ENCODE measurements at regions not wholly inside any gene's neighbourhood (a gene's known extent, or its start where the extent isn't known, plus 50 kb on each side); places are given as distances from the start of the nearest gene placed in this dataset.

DNA sequence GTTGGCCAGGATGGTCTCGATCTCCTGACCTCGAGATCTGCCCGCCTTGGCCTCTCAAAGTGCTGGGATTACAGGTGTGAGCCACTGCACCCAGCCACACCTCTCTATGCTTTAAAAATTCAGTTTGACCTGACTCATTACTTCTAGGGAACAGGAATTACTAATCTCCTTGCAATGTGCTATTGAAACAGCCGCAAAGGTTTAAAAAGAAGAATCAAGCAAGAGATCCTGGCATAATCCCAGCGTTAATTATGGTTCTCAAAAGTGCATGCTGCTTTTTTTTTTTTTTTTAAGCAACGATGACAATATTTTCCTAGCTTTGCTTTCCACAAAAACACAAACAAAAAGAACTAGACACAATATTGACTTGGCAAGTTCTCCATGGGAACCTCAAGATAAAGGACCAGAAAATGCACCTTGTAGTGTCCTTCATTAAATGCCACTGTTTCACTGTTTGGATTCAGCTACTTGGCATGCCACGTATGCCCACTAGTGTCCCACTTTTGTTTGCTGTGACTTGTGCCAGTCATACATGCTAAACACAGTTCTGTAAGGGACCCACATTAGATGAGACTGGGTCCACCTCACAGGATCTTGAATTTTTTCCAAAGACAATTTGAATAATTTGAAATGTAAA lies 112.6 kb upstream of the PPARGC1A start:
- Histone ChIP-seq H3K4me3 (ENCODE audit: low read length) (no peak overlapping the region), H3K27ac (ENCODE audit: low read length) (no peak overlapping the region), H3K36me3 (ENCODE audit: insufficient read depth, low read depth, low read length) (no peaks in the 10 kb centered on the region), H3K9ac (ENCODE audit: low read depth, low read length) (no peak overlapping the region), H3K27me3 (ENCODE audit: insufficient read depth, low read length) (no peaks in the 10 kb centered on the region), H3K9me3 (ENCODE audit: insufficient read depth, low read depth, low read length) (no peaks in the 10 kb centered on the region), H3K4me1 (ENCODE audit: insufficient read depth, low read length) (peaks cover 15% of the 10 kb centered on the region)

DNA sequence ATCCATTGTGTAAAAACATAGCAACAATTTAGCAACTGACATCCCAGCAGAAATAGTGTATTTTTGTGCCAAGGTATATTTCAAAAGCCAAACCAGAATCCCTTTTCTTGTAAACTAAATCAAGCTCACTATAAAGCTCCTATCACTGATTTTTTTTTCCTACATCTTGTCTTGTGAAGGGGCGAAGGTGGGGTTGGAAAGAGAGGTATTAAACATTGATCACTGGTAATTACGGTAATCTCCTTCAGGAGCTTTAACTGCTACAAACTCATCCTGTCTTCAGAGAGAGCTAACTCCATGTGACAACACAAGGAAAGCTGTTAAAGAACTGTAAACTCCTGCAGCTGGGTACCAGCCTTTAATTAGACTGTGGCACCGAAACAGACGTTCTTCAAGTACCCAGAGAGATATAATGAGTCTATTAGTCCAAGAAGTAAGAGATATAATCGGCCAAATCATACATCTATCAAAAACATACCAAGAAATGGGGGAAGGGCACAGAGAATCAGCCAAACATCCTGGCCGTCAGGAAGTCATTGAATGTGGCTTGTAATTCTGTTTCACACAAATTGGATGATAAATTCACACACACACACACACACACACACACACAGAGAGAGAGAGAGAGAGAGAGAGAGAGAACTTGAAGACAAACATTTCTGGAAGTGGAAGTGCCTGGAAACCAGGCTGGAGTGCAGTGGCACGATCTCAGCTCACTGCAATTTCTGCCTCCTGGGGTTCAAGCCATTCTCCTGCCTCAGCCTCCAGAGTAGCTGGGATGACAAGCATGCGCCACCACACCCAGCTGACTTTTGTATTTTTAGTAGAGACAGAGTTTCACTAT lies 111.9 kb upstream of the PPARGC1A start:
- no peak overlapping the region for H3K4me3 ChIP-seq (ENCODE audit: low read length)
- H3K4me1 ChIP-seq (ENCODE audit: insufficient read depth, low read length), result peaks cover 15% of the 10 kb centered on the region
- no peak overlapping the region for H3K27ac ChIP-seq (ENCODE audit: low read length)
- no peaks in the 10 kb centered on the region for H3K27me3 ChIP-seq (ENCODE audit: insufficient read depth, low read length)
- no peaks in the 10 kb centered on the region for H3K36me3 ChIP-seq (ENCODE audit: insufficient read depth, low read depth, low read length)
- no peaks in the 10 kb centered on the region for H3K9me3 ChIP-seq (ENCODE audit: insufficient read depth, low read depth, low read length)
- no peak overlapping the region for H3K9ac ChIP-seq (ENCODE audit: low read depth, low read length)

DNA sequence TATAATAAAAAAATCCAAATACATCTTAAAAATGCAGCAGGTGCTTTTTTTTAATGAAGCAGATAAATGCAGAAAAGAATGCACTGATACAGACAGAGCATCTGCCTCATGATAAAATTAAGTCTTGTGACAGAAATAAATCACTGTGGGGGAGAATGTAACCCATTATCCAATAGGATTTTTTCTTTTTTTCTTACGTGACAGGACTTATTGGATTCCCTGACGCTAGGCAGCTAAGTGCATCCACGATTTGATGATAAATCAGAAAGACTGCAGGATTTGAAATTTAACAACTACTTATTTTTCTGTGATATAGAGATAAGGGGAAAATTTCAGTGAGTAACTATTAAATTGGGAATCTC lies 110.6 kb upstream of the PPARGC1A start:
- H3K4me1 ChIP-seq (ENCODE audit: insufficient read depth, low read length), result peaks cover 23% of the 10 kb centered on the region
- H3K27ac ChIP-seq (ENCODE audit: low read length), result no peak overlapping the region
- no peak overlapping the region for H3K4me3 ChIP-seq (ENCODE audit: low read length)
- no peaks in the 10 kb centered on the region for H3K9me3 ChIP-seq (ENCODE audit: insufficient read depth, low read depth, low read length)
- H3K27me3 ChIP-seq (ENCODE audit: insufficient read depth, low read length), result no peaks in the 10 kb centered on the region
- H3K9ac ChIP-seq (ENCODE audit: low read depth, low read length), result no peak overlapping the region
- H3K36me3 ChIP-seq (ENCODE audit: insufficient read depth, low read depth, low read length), result no peaks in the 10 kb centered on the region

DNA sequence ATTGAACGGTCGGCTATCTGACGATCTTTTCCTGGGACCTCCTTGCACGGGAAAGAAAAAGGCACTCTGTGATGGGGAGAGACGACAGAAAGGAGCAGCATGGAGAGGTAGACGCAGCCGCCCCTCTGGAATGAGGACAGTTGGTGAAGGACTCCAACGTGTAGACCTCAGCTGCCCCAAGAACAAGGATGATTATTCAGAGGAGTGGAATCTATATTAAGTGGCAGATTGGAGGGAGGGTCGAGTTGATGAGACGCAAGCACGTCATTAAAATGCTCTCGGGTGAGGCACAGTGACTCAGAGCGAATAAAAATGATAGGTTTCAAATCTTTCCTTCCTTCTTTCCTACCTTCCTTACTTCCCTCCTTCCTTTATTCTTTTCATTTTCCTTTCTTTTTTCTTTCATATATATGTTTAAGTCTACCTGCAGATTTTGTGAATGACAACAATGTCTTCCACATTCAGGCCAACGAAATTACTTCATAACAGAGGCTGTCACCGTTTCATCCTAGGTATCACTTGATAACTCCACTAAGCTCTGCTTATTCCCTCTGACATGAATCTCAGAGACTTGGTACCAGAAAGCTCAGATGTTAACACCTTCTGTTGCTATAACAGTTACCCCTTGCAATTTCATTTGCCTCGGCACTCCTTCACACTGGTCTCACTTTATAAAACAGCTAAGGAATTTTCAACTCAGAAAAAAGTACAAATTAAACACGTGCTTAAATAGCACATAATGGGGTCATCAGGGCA lies 110.0 kb upstream of the PPARGC1A start:
- Histone ChIP-seq H3K4me3 (ENCODE audit: low read length) (no peak overlapping the region), H3K27ac (ENCODE audit: low read length) (no peak overlapping the region), H3K27me3 (ENCODE audit: insufficient read depth, low read length) (no peaks in the 10 kb centered on the region), H3K36me3 (ENCODE audit: insufficient read depth, low read depth, low read length) (no peaks in the 10 kb centered on the region), H3K9me3 (ENCODE audit: insufficient read depth, low read depth, low read length) (no peaks in the 10 kb centered on the region), H3K4me1 (ENCODE audit: insufficient read depth, low read length) (peaks cover 23% of the 10 kb centered on the region), H3K9ac (ENCODE audit: low read depth, low read length) (no peak overlapping the region)

DNA sequence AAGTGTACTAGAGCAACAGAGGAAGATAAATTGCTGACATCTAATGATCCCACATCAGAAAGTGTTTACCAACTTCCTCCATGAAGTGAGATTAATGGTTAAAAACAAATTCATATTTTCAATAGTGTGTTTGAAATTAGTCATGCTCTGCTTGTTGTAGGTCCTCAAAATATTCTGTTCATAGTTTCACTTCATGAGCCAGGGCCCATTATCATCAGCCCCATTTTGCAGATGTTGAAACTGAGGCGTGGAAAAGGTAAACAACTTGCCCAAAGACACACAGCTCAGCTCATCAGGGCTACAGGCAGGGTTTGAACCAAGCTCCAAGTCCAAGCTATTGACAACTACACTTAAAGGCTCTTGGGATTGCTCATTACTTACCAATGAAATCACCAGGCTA lies 103.5 kb upstream of the PPARGC1A start:
- H3K36me3 ChIP-seq (ENCODE audit: insufficient read depth, low read depth, low read length), result no peaks in the 10 kb centered on the region
- H3K9ac ChIP-seq (ENCODE audit: low read depth, low read length), result no peak overlapping the region
- no peaks in the 10 kb centered on the region for H3K9me3 ChIP-seq (ENCODE audit: insufficient read depth, low read depth, low read length)
- no peaks in the 10 kb centered on the region for H3K27me3 ChIP-seq (ENCODE audit: insufficient read depth, low read length)
- no peak overlapping the region for H3K27ac ChIP-seq (ENCODE audit: low read length)
- H3K4me1 ChIP-seq (ENCODE audit: insufficient read depth, low read length), result peaks cover 10% of the 10 kb centered on the region; the same call in 1 of the 2 replicates
- H3K4me3 ChIP-seq (ENCODE audit: low read length), result no peak overlapping the region

DNA sequence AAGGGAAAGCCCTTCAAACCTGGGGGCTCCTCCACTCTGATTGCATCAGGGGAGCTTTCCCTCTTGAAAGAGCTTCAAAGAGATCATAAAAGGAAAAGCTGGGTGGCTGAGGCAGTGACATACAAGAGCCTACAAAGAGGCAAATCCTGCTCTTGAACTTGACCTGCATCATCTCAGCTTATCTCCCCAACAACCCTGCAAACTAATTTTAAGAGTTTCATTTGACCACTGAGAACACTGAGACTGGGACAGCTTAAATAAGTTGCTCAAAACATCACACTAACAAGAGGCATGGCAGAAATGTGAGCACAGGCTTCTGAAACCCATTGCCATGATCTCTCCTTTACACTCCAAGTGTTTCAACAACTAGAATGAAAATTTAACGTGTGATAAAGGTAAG lies 101.6 kb upstream of the PPARGC1A start:
- Histone ChIP-seq H3K4me1 (ENCODE audit: insufficient read depth, low read length) (peaks cover 9% of the 10 kb centered on the region; the same call in 1 of the 2 replicates), H3K9ac (ENCODE audit: low read depth, low read length) (no peak overlapping the region), H3K27ac (ENCODE audit: low read length) (no peak overlapping the region), H3K27me3 (ENCODE audit: insufficient read depth, low read length) (no peaks in the 10 kb centered on the region), H3K4me3 (ENCODE audit: low read length) (no peak overlapping the region), H3K9me3 (ENCODE audit: insufficient read depth, low read depth, low read length) (no peaks in the 10 kb centered on the region), H3K36me3 (ENCODE audit: insufficient read depth, low read depth, low read length) (no peaks in the 10 kb centered on the region)

DNA sequence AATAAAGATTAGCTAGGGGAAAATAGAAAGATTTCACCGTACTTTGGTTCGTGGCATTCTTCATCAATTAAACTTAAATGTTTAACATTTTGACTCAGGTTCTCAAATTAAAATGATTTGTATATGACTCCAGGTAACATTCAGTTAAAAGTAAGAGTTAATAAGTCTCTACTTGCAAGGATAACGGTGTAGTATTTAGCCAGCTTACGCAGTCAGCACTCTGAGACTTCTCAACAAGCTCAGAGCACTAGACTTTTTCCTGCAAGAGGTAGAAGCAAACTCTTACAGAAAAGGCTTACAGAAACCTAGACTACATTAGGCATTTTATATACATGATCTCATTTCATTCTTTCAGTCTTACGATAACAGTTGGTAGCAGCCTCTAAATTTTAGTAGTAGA lies 96.4 kb upstream of the PPARGC1A start:
- no peaks in the 10 kb centered on the region for H3K36me3 ChIP-seq (ENCODE audit: insufficient read depth, low read depth, low read length)

DNA sequence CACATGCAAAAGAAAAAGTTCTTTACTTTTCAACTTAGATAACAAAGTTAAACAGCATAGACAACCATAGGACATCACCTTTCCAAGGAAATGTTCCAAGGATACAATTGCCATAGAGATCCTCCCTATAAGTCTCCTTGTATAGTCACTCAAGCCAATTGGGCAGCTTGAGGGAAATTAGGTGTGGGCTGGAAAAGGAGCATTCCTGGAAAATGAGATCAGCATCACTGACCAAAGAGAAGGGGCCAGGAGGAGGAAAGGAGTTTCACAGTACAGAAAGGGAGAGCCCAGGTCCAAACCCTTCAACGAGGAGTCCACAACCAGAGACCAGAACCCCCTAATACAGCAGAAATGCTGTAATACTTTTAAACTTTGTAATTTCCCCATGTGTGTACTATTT lies 91.5 kb upstream of the PPARGC1A start:
- no peaks in the 10 kb centered on the region for H3K9me3 ChIP-seq (ENCODE audit: insufficient read depth, low read depth, low read length)
- H3K27me3 ChIP-seq (ENCODE audit: insufficient read depth, low read length), result no peaks in the 10 kb centered on the region
- no peak overlapping the region for H3K27ac ChIP-seq (ENCODE audit: low read length)
- H3K36me3 ChIP-seq (ENCODE audit: insufficient read depth, low read depth, low read length), result no peaks in the 10 kb centered on the region
- peaks cover 24% of the 10 kb centered on the region for H3K4me1 ChIP-seq (ENCODE audit: insufficient read depth, low read length)
- H3K9ac ChIP-seq (ENCODE audit: low read depth, low read length), result no peak overlapping the region
- H3K4me3 ChIP-seq (ENCODE audit: low read length), result no peak overlapping the region

More for the DNA sequence above, 96.4 kb upstream of the PPARGC1A start:
- H3K27me3 ChIP-seq (ENCODE audit: insufficient read depth, low read length), result no peaks in the 10 kb centered on the region
- no peak overlapping the region for H3K27ac ChIP-seq (ENCODE audit: low read length)
- peaks cover 5% of the 10 kb centered on the region for H3K4me1 ChIP-seq (ENCODE audit: insufficient read depth, low read length)
- no peak overlapping the region for H3K9ac ChIP-seq (ENCODE audit: low read depth, low read length)
- H3K4me3 ChIP-seq (ENCODE audit: low read length), result no peak overlapping the region
- H3K9me3 ChIP-seq (ENCODE audit: insufficient read depth, low read depth, low read length), result no peaks in the 10 kb centered on the region

DNA sequence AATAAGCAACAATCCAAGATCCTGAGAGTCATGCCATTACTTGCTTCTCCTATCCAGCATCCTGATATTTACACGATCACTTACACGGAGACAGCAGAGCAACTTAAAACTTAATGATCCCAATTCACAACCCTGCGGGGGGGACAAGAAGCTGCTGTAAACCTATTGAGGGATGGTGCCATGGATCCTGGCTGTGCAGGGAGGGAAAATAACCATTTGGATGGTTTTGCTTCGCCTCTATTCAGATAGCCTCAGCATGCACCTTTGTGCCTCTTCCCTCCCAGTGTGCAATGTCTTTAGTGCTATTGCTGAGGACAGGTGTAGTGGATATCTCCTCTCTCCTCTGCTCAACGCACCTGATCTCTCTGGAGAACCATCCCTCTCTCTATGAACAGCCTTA lies 89.7 kb upstream of the PPARGC1A start:
- no peak overlapping the region for H3K27ac ChIP-seq (ENCODE audit: low read length)
- H3K36me3 ChIP-seq (ENCODE audit: insufficient read depth, low read depth, low read length), result no peaks in the 10 kb centered on the region
- peak overlapping the region; percentile 41 for H3K4me3 ChIP-seq (ENCODE audit: low read length)
- no peak overlapping the region for H3K9ac ChIP-seq (ENCODE audit: low read depth, low read length)
- H3K27me3 ChIP-seq (ENCODE audit: insufficient read depth, low read length), result no peaks in the 10 kb centered on the region
- H3K4me1 ChIP-seq (ENCODE audit: insufficient read depth, low read length), result peaks cover 24% of the 10 kb centered on the region
- no peaks in the 10 kb centered on the region for H3K9me3 ChIP-seq (ENCODE audit: insufficient read depth, low read depth, low read length)

DNA sequence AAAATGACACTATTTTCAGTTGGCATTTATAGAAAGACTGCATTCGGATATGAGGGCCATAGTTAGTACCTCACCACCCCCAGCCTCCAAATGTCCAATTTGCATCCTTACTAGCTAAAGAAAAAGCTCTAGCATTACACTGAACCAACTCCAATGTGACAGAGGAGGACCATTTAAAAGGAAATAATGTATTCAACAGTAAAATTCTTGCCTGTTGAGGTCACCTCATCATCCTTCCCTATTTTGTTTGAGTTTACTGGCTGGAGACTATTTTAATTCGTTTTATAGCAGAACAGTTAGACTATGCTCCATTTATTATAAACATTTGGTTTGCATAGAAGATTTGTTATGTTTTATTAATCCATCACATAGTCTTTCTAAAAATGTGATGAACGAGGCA lies 88.2 kb upstream of the PPARGC1A start:
- peaks cover 24% of the 10 kb centered on the region for H3K4me1 ChIP-seq (ENCODE audit: insufficient read depth, low read length)
- H3K27ac ChIP-seq (ENCODE audit: low read length), result no peak overlapping the region
- no peaks in the 10 kb centered on the region for H3K27me3 ChIP-seq (ENCODE audit: insufficient read depth, low read length)
- no peaks in the 10 kb centered on the region for H3K36me3 ChIP-seq (ENCODE audit: insufficient read depth, low read depth, low read length)
- H3K9ac ChIP-seq (ENCODE audit: low read depth, low read length), result no peak overlapping the region
- H3K9me3 ChIP-seq (ENCODE audit: insufficient read depth, low read depth, low read length), result no peaks in the 10 kb centered on the region
- H3K4me3 ChIP-seq (ENCODE audit: low read length), result no peak overlapping the region

DNA sequence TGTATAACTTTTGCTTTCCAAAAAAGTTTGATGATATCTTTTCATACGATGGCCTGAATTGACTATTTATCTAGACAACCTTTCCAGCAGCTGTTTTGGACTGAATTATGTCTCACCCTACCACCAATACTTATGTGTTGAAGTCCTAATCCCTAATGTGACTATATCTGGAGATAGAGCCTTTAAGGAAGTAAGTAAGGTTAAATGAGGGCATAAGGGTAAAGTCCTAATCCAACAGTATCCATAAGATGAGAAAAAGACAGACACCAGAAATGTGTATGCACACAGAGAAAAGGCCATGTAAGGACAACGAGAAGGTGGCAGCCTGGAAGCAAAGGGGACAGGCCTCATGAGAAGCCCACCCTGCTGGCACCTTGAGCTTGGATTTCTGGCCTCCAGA lies 86.6 kb upstream of the PPARGC1A start:
- no peaks in the 10 kb centered on the region for H3K36me3 ChIP-seq (ENCODE audit: insufficient read depth, low read depth, low read length)
- no peaks in the 10 kb centered on the region for H3K27me3 ChIP-seq (ENCODE audit: insufficient read depth, low read length)

More for the DNA sequence above, 86.6 kb upstream of the PPARGC1A start:
- Histone ChIP-seq H3K27ac (ENCODE audit: low read length) (no peak overlapping the region), H3K9me3 (ENCODE audit: insufficient read depth, low read depth, low read length) (no peaks in the 10 kb centered on the region), H3K4me1 (ENCODE audit: insufficient read depth, low read length) (peaks cover 22% of the 10 kb centered on the region; the same call in 1 of the 2 replicates), H3K4me3 (ENCODE audit: low read length) (no peak overlapping the region), H3K9ac (ENCODE audit: low read depth, low read length) (no peak overlapping the region)
